ENCODE measurements at regions not wholly inside any gene's neighbourhood (a gene's known extent, or its start where the extent isn't known, plus 50 kb on each side); places are given as distances from the start of the nearest gene placed in this dataset.

- ChIA-PET POLR2A (ENCODE audit: low non-redundant PET) (no interaction called here), CTCF (no interaction called here)
- H3K4me3 ChIP-seq (ENCODE audit: low read depth, low read length, poor library complexity, severe bottlenecking) = no peak overlapping the region
- no TSS peak for BruUV-seq (replicated peaks)
- TF ChIP-seq EZH2 (IDR thresholded peaks at IDR 0.05; ENCODE audit: borderline replicate concordance, low read depth, low read length, poor library complexity, severe bottlenecking) (no peak), CTCF (conservative IDR thresholded peaks at IDR 0.05; ENCODE audit: low read depth, low read length) (no peak)
- H3K4me1 ChIP-seq (ENCODE audit: insufficient read depth, low read length, poor library complexity, severe bottlenecking) = no peaks in the 10 kb centered on the region
- no peaks in the 10 kb centered on the region for H3K9me3 ChIP-seq (ENCODE audit: low read depth, low read length, poor library complexity, severe bottlenecking)
- no peaks in the 10 kb centered on the region for H3K36me3 ChIP-seq (ENCODE audit: insufficient read depth, low read length, poor library complexity, severe bottlenecking)
- intact Hi-C loops (cut with micrococcal nuclease; ENCODE audit: unreplicated experiment) = no loop called here
- no peaks in the 10 kb centered on the region for H3K27me3 ChIP-seq (replicated peaks; ENCODE audit: insufficient read depth, low read depth, low read length, poor library complexity)
- DNase-seq (ENCODE audit: low spot score) = no peak
- H3K27ac ChIP-seq (ENCODE audit: low read depth, low read length, poor library complexity, severe bottlenecking) = no peak overlapping the region
Observed at GRCh38 chr15:45941367-45941766, 306.5 kb downstream of the SQOR start.

- DNase-seq (ENCODE audit: low spot score) = no peak
- intact Hi-C loops (cut with micrococcal nuclease; ENCODE audit: unreplicated experiment) = no loop called here
- Histone ChIP-seq H3K36me3 (ENCODE audit: insufficient read depth, low read length, poor library complexity, severe bottlenecking) (no peaks in the 10 kb centered on the region), H3K4me3 (ENCODE audit: low read depth, low read length, poor library complexity, severe bottlenecking) (no peak overlapping the region), H3K4me1 (ENCODE audit: insufficient read depth, low read length, poor library complexity, severe bottlenecking) (no peaks in the 10 kb centered on the region), H3K9me3 (ENCODE audit: low read depth, low read length, poor library complexity, severe bottlenecking) (no peaks in the 10 kb centered on the region), H3K27me3 (replicated peaks; ENCODE audit: insufficient read depth, low read depth, low read length, poor library complexity) (no peaks in the 10 kb centered on the region), H3K27ac (ENCODE audit: low read depth, low read length, poor library complexity, severe bottlenecking) (no peak overlapping the region)
- no TSS peak for BruUV-seq (replicated peaks)
- TF ChIP-seq EZH2 (IDR thresholded peaks at IDR 0.05; ENCODE audit: borderline replicate concordance, low read depth, low read length, poor library complexity, severe bottlenecking) (no peak), CTCF (conservative IDR thresholded peaks at IDR 0.05; ENCODE audit: low read depth, low read length) (no peak)
- ChIA-PET POLR2A (ENCODE audit: low non-redundant PET) (no interaction called here), CTCF (no interaction called here)
Observed at GRCh38 chr15:45943240-45943639, 308.4 kb downstream of the SQOR start.

- TF ChIP-seq CTCF (conservative IDR thresholded peaks at IDR 0.05; ENCODE audit: low read depth, low read length) = no peak
- no peak for TF ChIP-seq EZH2 (IDR thresholded peaks at IDR 0.05; ENCODE audit: borderline replicate concordance, low read depth, low read length, poor library complexity, severe bottlenecking)
- Histone ChIP-seq H3K36me3 (ENCODE audit: insufficient read depth, low read length, poor library complexity, severe bottlenecking) (no peaks in the 10 kb centered on the region), H3K9me3 (ENCODE audit: low read depth, low read length, poor library complexity, severe bottlenecking) (no peaks in the 10 kb centered on the region), H3K4me1 (ENCODE audit: insufficient read depth, low read length, poor library complexity, severe bottlenecking) (no peaks in the 10 kb centered on the region), H3K4me3 (ENCODE audit: low read depth, low read length, poor library complexity, severe bottlenecking) (no peak overlapping the region), H3K27me3 (replicated peaks; ENCODE audit: insufficient read depth, low read depth, low read length, poor library complexity) (no peaks in the 10 kb centered on the region), H3K27ac (ENCODE audit: low read depth, low read length, poor library complexity, severe bottlenecking) (no peak overlapping the region)
- intact Hi-C loops (cut with micrococcal nuclease; ENCODE audit: unreplicated experiment) = no loop called here
- DNase-seq (ENCODE audit: low spot score) = no peak
- ChIA-PET POLR2A (ENCODE audit: low non-redundant PET) (no interaction called here), CTCF (no interaction called here)
- no TSS peak for BruUV-seq (replicated peaks)
Observed at GRCh38 chr15:45946111-45946510, 311.3 kb downstream of the SQOR start.
